MM.1S (cell line): ENCODE measurements at regions not wholly inside any gene's neighbourhood (a gene's known extent, or its start where the extent isn't known, plus 50 kb on each side); places are given as distances from the start of the nearest gene placed in this dataset.

Source experiments
- DNase-seq: peaks from one replicate; pipeline ENCODE4 v3.0.0-alpha.2; 2015
- H2AFZ ChIP-seq: fragments of 300-600 bp; sonication (generic); 2 replicates; pipeline ENCODE4 v1.6.0; 2016; ENCODE audit warnings: antibody characterized with exemption, low read length
- H3F3A ChIP-seq: fragments of 300-600 bp; sonication (generic); 2 replicates; pipeline ENCODE4 v1.6.1; 2016; ENCODE audit warnings: mild to moderate bottlenecking, antibody characterized with exemption, low read length, moderate library complexity, mixed read lengths; ENCODE audit not compliant: insufficient read depth
- H3K27ac ChIP-seq: fragments of 300-600 bp; sonication (generic); 2 replicates; pipeline ENCODE4 v1.5.1; 2016; ENCODE audit warnings: mild to moderate bottlenecking, low read length
- H3K27me3 ChIP-seq: fragments of 300-600 bp; sonication (generic); replicated peaks from 2 replicates; pipeline ENCODE4 v1.6.0; 2016; ENCODE audit warnings: low read length; ENCODE audit not compliant: insufficient read depth
- H3K36me3 ChIP-seq: fragments of 300-600 bp; sonication (generic); replicated peaks from 2 replicates; pipeline ENCODE4 v1.6.1; 2016; ENCODE audit warnings: mild to moderate bottlenecking, low read length, mixed read lengths; ENCODE audit not compliant: insufficient read depth
- H3K4me1 ChIP-seq: fragments of 300-600 bp; sonication (generic); 2 replicates; pipeline ENCODE4 v1.6.1; 2016; ENCODE audit warnings: low read length, mixed read lengths
- H3K4me2 ChIP-seq: fragments of 300-600 bp; sonication (generic); 2 replicates; pipeline ENCODE4 v1.6.0; 2016; ENCODE audit warnings: low read depth, low read length
- H3K4me3 ChIP-seq: fragments of 300-600 bp; sonication (generic); 2 replicates; pipeline ENCODE4 v1.5.1; 2016; ENCODE audit warnings: low read length, mixed read lengths
- H3K79me2 ChIP-seq: fragments of 300-600 bp; sonication (generic); 2 replicates; pipeline ENCODE4 v1.6.1; 2016; ENCODE audit warnings: mixed run types, low read length, mixed read lengths
- H3K9ac ChIP-seq: fragments of 300-600 bp; sonication (generic); 2 replicates; pipeline ENCODE4 v1.6.1; 2016; ENCODE audit warnings: low read length, mixed read lengths
- H3K9me2 ChIP-seq: fragments of 300-600 bp; sonication (generic); replicated peaks from 2 replicates; pipeline ENCODE4 v1.6.1; 2016; ENCODE audit warnings: mild to moderate bottlenecking, low read length, mixed read lengths; ENCODE audit not compliant: insufficient read depth
- H3K9me3 ChIP-seq: fragments of 300-600 bp; sonication (generic); replicated peaks from 2 replicates; pipeline ENCODE4 v1.6.1; 2016; ENCODE audit warnings: mild to moderate bottlenecking, low read length, mixed read lengths; ENCODE audit not compliant: insufficient read depth
- H4K20me1 ChIP-seq: fragments of 300-600 bp; sonication (generic); 2 replicates; pipeline ENCODE4 v1.6.1; 2016; ENCODE audit warnings: mild to moderate bottlenecking, low read length, moderate library complexity, mixed read lengths; ENCODE audit not compliant: insufficient read depth
- EZH2 ChIP-seq: fragments of 300-600 bp; sonication (generic); optimal IDR thresholded peaks from 2 replicates; pipeline ENCODE3; 2017; ENCODE audit warnings: low read depth, mild to moderate bottlenecking, antibody characterized with exemption, low read length, mixed read lengths
- EZH2phosphoT487 ChIP-seq: fragments of 300-600 bp; sonication (generic); IDR thresholded peaks from 2 replicates; pipeline ENCODE4 v1.6.1; 2018; ENCODE audit warnings: antibody characterized with exemption, low read length
- TF ChIP-seq, protein P1 (sequence below): fragments of 300-600 bp; sonication (generic); IDR thresholded peaks from 2 replicates; pipeline ENCODE4 v1.5.1; 2016; ENCODE audit warnings: antibody characterized with exemption, low read length, mixed read lengths

DNA sequence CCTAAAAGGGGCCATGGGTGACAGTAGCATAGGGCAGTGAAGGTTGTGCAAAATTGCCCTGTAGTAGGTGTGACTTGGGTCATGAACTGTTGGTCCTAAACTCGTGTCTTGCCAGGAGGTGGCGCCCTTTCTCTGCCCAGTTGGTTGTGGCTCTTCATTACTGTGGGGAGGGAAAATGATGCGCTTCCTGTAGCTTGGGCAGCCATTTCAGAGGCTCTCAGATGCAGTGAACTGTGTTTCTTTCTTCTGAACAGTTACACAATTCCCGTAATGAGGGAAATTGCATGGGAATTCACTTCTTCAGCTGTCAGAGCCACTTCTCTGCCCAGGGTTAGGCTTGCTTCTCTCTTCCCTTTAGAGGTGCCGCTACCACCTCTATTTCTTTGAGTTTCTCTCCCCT lies 148.1 kb upstream of the NRXN3 start:
- DNase-seq = peak; percentile 63
- no peak for TF ChIP-seq EZH2
- TF ChIP-seq, protein P1, sequence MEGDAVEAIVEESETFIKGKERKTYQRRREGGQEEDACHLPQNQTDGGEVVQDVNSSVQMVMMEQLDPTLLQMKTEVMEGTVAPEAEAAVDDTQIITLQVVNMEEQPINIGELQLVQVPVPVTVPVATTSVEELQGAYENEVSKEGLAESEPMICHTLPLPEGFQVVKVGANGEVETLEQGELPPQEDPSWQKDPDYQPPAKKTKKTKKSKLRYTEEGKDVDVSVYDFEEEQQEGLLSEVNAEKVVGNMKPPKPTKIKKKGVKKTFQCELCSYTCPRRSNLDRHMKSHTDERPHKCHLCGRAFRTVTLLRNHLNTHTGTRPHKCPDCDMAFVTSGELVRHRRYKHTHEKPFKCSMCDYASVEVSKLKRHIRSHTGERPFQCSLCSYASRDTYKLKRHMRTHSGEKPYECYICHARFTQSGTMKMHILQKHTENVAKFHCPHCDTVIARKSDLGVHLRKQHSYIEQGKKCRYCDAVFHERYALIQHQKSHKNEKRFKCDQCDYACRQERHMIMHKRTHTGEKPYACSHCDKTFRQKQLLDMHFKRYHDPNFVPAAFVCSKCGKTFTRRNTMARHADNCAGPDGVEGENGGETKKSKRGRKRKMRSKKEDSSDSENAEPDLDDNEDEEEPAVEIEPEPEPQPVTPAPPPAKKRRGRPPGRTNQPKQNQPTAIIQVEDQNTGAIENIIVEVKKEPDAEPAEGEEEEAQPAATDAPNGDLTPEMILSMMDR = peak; percentile 60
- no peaks in the 10 kb centered on the region for H3K9me2 ChIP-seq
- no peaks in the 10 kb centered on the region for H3K79me2 ChIP-seq
- peak overlapping the region; percentile 46 for H2AFZ ChIP-seq
- no peaks in the 10 kb centered on the region for H4K20me1 ChIP-seq
- H3K4me2 ChIP-seq = no peak overlapping the region
- no peaks in the 10 kb centered on the region for H3K4me1 ChIP-seq
- H3K36me3 ChIP-seq = no peaks in the 10 kb centered on the region
- no peaks in the 10 kb centered on the region for H3K9me3 ChIP-seq
- H3K27me3 ChIP-seq = no peaks in the 10 kb centered on the region
- no peak overlapping the region for H3K27ac ChIP-seq
- no peak overlapping the region for H3K4me3 ChIP-seq
- H3F3A ChIP-seq = no peaks in the 10 kb centered on the region
- no peak overlapping the region for H3K9ac ChIP-seq

- Histone ChIP-seq H3K9ac (no peak overlapping the region), H3K4me2 (no peak overlapping the region), H3K79me2 (no peaks in the 10 kb centered on the region), H3K36me3 (no peaks in the 10 kb centered on the region), H3K4me1 (no peaks in the 10 kb centered on the region), H2AFZ (no peak overlapping the region), H3K9me2 (no peaks in the 10 kb centered on the region), H3K4me3 (no peak overlapping the region), H4K20me1 (no peaks in the 10 kb centered on the region), H3K27ac (no peak overlapping the region), H3F3A (no peaks in the 10 kb centered on the region), H3K27me3 (no peaks in the 10 kb centered on the region), H3K9me3 (no peaks in the 10 kb centered on the region)
- TF ChIP-seq EZH2 = no peak
- TF ChIP-seq, protein P1 = no peak
- no peak for TF ChIP-seq EZH2phosphoT487
- DNase-seq = no peak
Observed at GRCh38 chr14:78023112-78023511, 147.1 kb upstream of the NRXN3 start.

- no peak overlapping the region for H3K9ac ChIP-seq
- no peaks in the 10 kb centered on the region for H4K20me1 ChIP-seq
- H3K27me3 ChIP-seq = no peaks in the 10 kb centered on the region
- H3K4me1 ChIP-seq = no peaks in the 10 kb centered on the region
- no peak for DNase-seq
- H3K9me2 ChIP-seq = no peaks in the 10 kb centered on the region
- no peak overlapping the region for H3K4me2 ChIP-seq
- no peaks in the 10 kb centered on the region for H3K36me3 ChIP-seq
- H3K4me3 ChIP-seq = no peak overlapping the region
- no peaks in the 10 kb centered on the region for H3K9me3 ChIP-seq
- no peaks in the 10 kb centered on the region for H3K79me2 ChIP-seq
- no peaks in the 10 kb centered on the region for H3F3A ChIP-seq
- TF ChIP-seq, protein P1 = no peak
- no peak for TF ChIP-seq EZH2phosphoT487
- no peak for TF ChIP-seq EZH2
- no peak overlapping the region for H3K27ac ChIP-seq
- H2AFZ ChIP-seq = no peak overlapping the region
Observed at GRCh38 chr14:78028471-78028870, 141.7 kb upstream of the NRXN3 start.
